Spleen (tissue), 11 donors: ENCODE measurements at regions not wholly inside any gene's neighbourhood (a gene's known extent, or its start where the extent isn't known, plus 50 kb on each side); places are given as distances from the start of the nearest gene placed in this dataset.
A peak's percentile ranks its signal among the peaks of the same experiment; 100 is the strongest.

ENCODE experiments used
- DNase-seq: peaks from one replicate; pipeline ENCODE4 v3.0.0-alpha.2; 2020
- H3K27ac ChIP-seq, 8 donors: fragments of 200-600 bp; sonication (generic) in 7 of 8; 1 replicate in 4 of 8; 2 replicates in 4 of 8; pipeline versions ENCODE4 v1.5.0 to v1.8.0; 2016 to 2021; ENCODE audit warnings: inconsistent platforms in 4 of 8, mild to moderate bottlenecking in 4 of 8, moderate library complexity in 1 of 8
- H3K27me3 ChIP-seq, 7 donors: fragments of 200-600 bp; sonication (generic) in 6 of 7; replicated peaks in 1 of 7; 1 replicate in 4 of 7; 2 replicates in 3 of 7; pipeline versions ENCODE4 v1.5.0 to v1.8.0; 2016 to 2021; ENCODE audit warnings: inconsistent platforms in 3 of 7, mild to moderate bottlenecking in 1 of 7
- H3K36me3 ChIP-seq, 6 donors: fragments of 200-600 bp; sonication (generic) in 5 of 6; 1 replicate in 4 of 6; 2 replicates in 2 of 6; pipeline versions ENCODE4 v1.5.0 to v1.8.0; 2016 to 2021; ENCODE audit warnings: inconsistent platforms in 2 of 6
- H3K4me1 ChIP-seq, 6 donors: fragments of 200-600 bp; sonication (generic) in 5 of 6; 1 replicate in 3 of 6; 2 replicates in 3 of 6; pipeline versions ENCODE4 v1.5.0 to v1.8.0; 2016 to 2021; ENCODE audit warnings: inconsistent platforms in 3 of 6
- H3K4me3 ChIP-seq, 8 donors: fragments of 200-600 bp; sonication (generic) in 7 of 8; 1 replicate in 4 of 8; 2 replicates in 4 of 8; pipeline versions ENCODE4 v1.5.0 to v1.8.0; 2016 to 2021; ENCODE audit warnings: inconsistent platforms in 4 of 8, mild to moderate bottlenecking in 4 of 8, moderate library complexity in 2 of 8
- H3K9me3 ChIP-seq, 8 donors: fragments of 200-600 bp; sonication (generic) in 7 of 8; 1 replicate in 4 of 8; 2 replicates in 4 of 8; pipeline versions ENCODE4 v1.5.0 to v1.8.0; 2016 to 2021; ENCODE audit warnings: inconsistent platforms in 4 of 8
- POLR2A ChIP-seq, 3 donors: fragments of 450-650 bp; IDR thresholded peaks; one replicate each; pipeline ENCODE4 v1.5.1; 2017; ENCODE audit warnings: antibody characterized with exemption in 3 of 3, mild to moderate bottlenecking in 1 of 3
- POLR2AphosphoS5 ChIP-seq, 3 donors: sonication (generic); formaldehyde crosslinking; IDR thresholded peaks; one replicate each; pipeline ENCODE4 v1.5.1; 2017; ENCODE audit warnings: antibody characterized with exemption in 3 of 3
- WGBS, 5 donors: extraction: QIAGEN DNeasy Blood & Tissue Kit in 3 of 5; methylation state at CpG; one replicate each; pipeline versions ENCODE4 v1.1.5 to v1.1.7; 2013 to 2018; 5-methylcytosine and 5-hydroxymethylcytosine counted together
- intact Hi-C: fragments of 100-400 bp; cut with DNase I; formaldehyde crosslinking; loops from one replicate; pipeline ENCODE4 v1.15.0; 2023; ENCODE audit warnings: low total_unique reads
- TF ChIP-seq, protein P1 (sequence below), 11 experiments: fragments of 200-600 bp in 7 of 11; fragments of 450-650 bp in 4 of 11; sonication (generic) in 4 of 11; IDR thresholded peaks in 8 of 11; conservative IDR thresholded peaks in 3 of 11; 1 replicate in 7 of 11; 2 replicates in 4 of 11; pipeline versions ENCODE4 v1.4.0 to v1.8.0; 2016 to 2021; ENCODE audit warnings: antibody characterized with exemption in 11 of 11, inconsistent platforms in 4 of 11, mild to moderate bottlenecking in 1 of 11
- donor health status: healthy with polysubstance abuse.
- donor health status: DM: no; HTN: no; CAD: no; lungs with moderate emphysema.
- donor health status: DM: no; HTN: no; CAD: no.
- donor health status: Bipolar disorder and iron deficiency.
- donor health status: healthy.
- donor health status: DM: no; HTN: no; CAD: no.
- donor health status: DM: yes; HTN: yes; CAD: no.

DNA sequence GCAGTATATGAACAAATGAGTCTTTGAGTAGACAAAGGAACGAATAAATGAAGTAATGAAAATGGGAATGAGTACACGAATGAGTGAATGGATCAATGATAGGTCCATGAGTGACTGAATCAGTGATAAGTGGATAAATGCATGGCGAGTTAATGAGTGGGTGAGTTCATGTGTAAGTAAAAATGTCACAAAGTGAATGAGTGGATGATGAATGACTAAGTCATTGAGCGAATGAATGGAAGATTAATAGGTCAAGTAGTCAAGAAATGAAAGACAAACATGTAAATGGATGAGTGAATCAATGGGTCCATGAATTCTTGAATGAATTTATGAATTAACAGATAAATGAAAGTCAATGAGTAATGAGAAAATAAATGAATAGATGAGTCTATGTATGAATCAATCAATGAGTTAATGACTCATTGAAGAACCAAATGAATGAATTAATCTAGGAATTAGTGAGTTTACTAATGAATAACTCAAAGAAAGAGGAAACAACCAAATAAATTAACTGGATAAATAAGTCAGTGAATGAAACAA, 97.3 kb upstream of the RTL1 start:
- intact Hi-C loops = no loop called here
- no peak overlapping the region for H3K27ac ChIP-seq
- no peak overlapping the region for H3K4me3 ChIP-seq
- DNase-seq = no peak
- TF ChIP-seq POLR2A (IDR thresholded peaks at IDR 0.05) (no peak), POLR2AphosphoS5 (IDR thresholded peaks at IDR 0.05) (no peak)
- TF ChIP-seq, protein P1, sequence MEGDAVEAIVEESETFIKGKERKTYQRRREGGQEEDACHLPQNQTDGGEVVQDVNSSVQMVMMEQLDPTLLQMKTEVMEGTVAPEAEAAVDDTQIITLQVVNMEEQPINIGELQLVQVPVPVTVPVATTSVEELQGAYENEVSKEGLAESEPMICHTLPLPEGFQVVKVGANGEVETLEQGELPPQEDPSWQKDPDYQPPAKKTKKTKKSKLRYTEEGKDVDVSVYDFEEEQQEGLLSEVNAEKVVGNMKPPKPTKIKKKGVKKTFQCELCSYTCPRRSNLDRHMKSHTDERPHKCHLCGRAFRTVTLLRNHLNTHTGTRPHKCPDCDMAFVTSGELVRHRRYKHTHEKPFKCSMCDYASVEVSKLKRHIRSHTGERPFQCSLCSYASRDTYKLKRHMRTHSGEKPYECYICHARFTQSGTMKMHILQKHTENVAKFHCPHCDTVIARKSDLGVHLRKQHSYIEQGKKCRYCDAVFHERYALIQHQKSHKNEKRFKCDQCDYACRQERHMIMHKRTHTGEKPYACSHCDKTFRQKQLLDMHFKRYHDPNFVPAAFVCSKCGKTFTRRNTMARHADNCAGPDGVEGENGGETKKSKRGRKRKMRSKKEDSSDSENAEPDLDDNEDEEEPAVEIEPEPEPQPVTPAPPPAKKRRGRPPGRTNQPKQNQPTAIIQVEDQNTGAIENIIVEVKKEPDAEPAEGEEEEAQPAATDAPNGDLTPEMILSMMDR (IDR thresholded peaks at IDR 0.05 in 8 of 11, conservative IDR thresholded peaks at IDR 0.05 in 3 of 11) = no peak
- no peaks in the 10 kb centered on the region for H3K36me3 ChIP-seq
- H3K4me1 ChIP-seq = peaks cover 2 to 21% (median 13%) of the 10 kb centered on the region in 6 donors
- H3K9me3 ChIP-seq = no peaks in the 10 kb centered on the region
- WGBS, 5 donors = 70 to 88% (median 82%) methylated on average over 4 of the region's 4 CpGs
- H3K27me3 ChIP-seq = peaks cover 0 to 16% (median 0%) of the 10 kb centered on the region in 7 donors

DNA sequence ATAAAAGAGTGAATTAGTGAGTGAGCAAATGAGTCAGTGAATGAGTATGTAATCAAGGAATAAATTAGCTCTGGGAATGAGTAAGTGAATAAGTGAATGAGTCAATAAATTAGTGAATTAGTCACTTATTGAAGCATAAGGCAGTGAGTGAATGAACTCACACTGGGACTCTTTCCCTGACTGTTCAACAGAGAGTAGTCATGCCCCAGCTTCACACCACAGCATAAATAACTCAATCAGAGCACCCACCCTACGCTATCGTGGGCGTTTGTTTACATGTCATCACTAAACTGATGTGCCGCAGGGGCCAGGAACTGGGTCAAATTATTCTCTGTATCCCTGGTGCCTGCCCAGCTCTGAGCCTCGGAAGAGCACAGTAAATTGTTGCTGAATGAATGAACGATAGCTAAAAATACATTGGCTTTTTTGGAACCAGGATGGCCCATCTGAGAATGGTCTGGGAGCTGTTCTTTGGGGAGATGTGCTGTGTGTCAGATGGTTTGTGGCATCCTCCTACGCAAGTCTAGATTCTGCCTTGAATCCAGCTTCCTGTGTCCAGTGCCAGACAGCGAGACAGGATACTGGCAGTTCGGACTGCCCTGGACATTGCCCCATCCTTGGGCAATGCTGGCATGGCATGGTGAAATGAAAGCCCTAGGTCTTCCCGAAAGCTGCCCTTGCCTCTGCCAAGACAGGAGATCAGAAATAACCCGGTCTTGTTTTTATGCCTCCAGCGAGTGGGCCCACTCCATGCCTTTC, 98.0 kb upstream of the RTL1 start:
- TF ChIP-seq, protein P1 (IDR thresholded peaks at IDR 0.05 in 8 of 11, conservative IDR thresholded peaks at IDR 0.05 in 3 of 11) = no peak
- TF ChIP-seq POLR2AphosphoS5 (IDR thresholded peaks at IDR 0.05) = peak in 1 of 3 donors; percentile 37
- peak; percentile 47 for DNase-seq
- intact Hi-C loops = no loop called here
- 69 to 79% (median 71%) methylated on average over 12 of the region's 12 CpGs for WGBS, 5 donors
- H3K27me3 ChIP-seq = peaks cover 0 to 22% (median 0%) of the 10 kb centered on the region in 7 donors
- H3K27ac ChIP-seq = peak overlapping the region in 1 of 8 donors; percentile 51
- H3K36me3 ChIP-seq = no peaks in the 10 kb centered on the region
- H3K4me1 ChIP-seq = peaks cover 7 to 28% (median 18%) of the 10 kb centered on the region in 6 donors
- no peak overlapping the region for H3K4me3 ChIP-seq
- H3K9me3 ChIP-seq = no peaks in the 10 kb centered on the region

DNA sequence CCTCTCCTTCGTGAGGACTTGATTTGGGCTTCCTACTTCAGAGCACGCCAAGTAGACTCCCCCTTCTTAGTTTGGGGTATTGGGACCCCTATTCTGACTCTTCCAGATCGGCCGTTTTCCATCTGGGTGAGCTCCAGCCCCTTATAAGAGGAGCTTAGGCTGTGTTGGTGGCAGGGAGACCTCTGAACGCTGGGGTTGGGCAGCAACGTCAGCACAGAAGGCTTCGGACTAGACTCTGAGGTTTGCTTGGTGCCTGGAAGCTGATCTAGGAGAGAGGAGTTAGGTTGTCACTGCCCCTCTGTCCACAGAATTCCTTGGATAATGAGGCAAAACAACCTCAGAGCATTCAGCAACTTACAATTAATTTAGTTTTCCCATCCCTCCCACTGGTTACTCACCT, 99.2 kb upstream of the RTL1 start:
- Histone ChIP-seq H3K4me1 (peaks cover 7 to 28% (median 18%) of the 10 kb centered on the region in 6 donors), H3K27me3 (peaks cover 0 to 22% (median 0%) of the 10 kb centered on the region in 7 donors), H3K27ac (no peak overlapping the region), H3K36me3 (no peaks in the 10 kb centered on the region), H3K4me3 (no peak overlapping the region), H3K9me3 (no peaks in the 10 kb centered on the region)
- no peak for TF ChIP-seq POLR2AphosphoS5 (IDR thresholded peaks at IDR 0.05)
- TF ChIP-seq, protein P1 (IDR thresholded peaks at IDR 0.05 in 8 of 11, conservative IDR thresholded peaks at IDR 0.05 in 3 of 11) = no peak
- TF ChIP-seq POLR2A (IDR thresholded peaks at IDR 0.05) = no peak
- WGBS, 5 donors = 73 to 78% (median 75%) methylated on average over 7 of the region's 7 CpGs
- intact Hi-C loops = no loop called here
- DNase-seq = peak; percentile 17

DNA sequence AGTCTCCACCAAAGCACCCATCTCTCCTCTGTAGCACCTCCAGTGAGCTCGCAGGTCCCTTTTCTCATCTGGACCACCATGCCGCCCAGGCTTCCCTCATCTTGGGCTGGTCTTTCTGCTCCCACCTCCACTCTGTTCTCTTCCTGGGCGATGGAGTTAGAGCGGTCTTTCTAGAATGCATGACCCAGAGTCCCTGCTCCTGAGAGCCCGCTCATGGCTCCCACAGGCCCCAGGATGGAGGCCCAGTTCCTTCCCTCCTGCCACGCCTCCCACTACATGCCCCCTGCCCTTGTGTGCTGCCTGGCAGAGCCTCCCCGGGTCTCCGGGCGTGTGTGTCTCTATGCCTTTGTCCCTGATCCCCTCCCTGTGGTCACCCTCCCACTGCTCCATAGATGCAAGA, 100.7 kb upstream of the RTL1 start:
- Histone ChIP-seq H3K27ac (peak overlapping the region in 2 of 8 donors; percentile 3 to 28), H3K36me3 (no peaks in the 10 kb centered on the region), H3K27me3 (peaks cover 0 to 22% (median 0%) of the 10 kb centered on the region in 7 donors), H3K9me3 (no peaks in the 10 kb centered on the region), H3K4me3 (no peak overlapping the region), H3K4me1 (peaks cover 7 to 28% (median 18%) of the 10 kb centered on the region in 6 donors)
- peak; percentile 55 for DNase-seq
- TF ChIP-seq POLR2A (IDR thresholded peaks at IDR 0.05) (no peak), POLR2AphosphoS5 (IDR thresholded peaks at IDR 0.05) (no peak)
- TF ChIP-seq, protein P1 (IDR thresholded peaks at IDR 0.05 in 8 of 11, conservative IDR thresholded peaks at IDR 0.05 in 3 of 11) = no peak
- intact Hi-C loops = no loop called here
- 76 to 89% (median 82%) methylated on average over 9 of the region's 9 CpGs for WGBS, 5 donors
